HCT116 (cell line): ENCODE measurements at regions not wholly inside any gene's neighbourhood (a gene's known extent, or its start where the extent isn't known, plus 50 kb on each side); places are given as distances from the start of the nearest gene placed in this dataset.

Source experiments
- ATAC-seq: fragments of 200-7000 bp; cut with Tn5 transposase; 2 replicates; pipeline ENCODE4 v1.9.1; 2020; ENCODE audit warnings: mild to moderate bottlenecking, moderate library complexity
- BruUV-seq: library from RNA; stranded (reverse); fragments of 400-500 nt; replicated peaks from 2 replicates; lab custom pipeline; 2021; lab: Mats Ljungman, UMichigan
- CTCF ChIA-PET: fragments of 300-600 bp; sonication (Branson Sonifier 250); formaldehyde crosslinking; loops from one replicate; lab custom pipeline; 2021; ENCODE audit warnings: antibody characterized with exemption; lab: Charles Lee
- POLR2A ChIA-PET: fragments of 300-600, 350-600 bp; sonication (Branson Sonifier 250); formaldehyde crosslinking; loops from one replicate; lab custom pipeline; 2021; ENCODE audit warnings: antibody characterized with exemption; lab: Charles Lee
- RAD21 ChIA-PET, 2 experiments: fragments of 300-600 bp; sonication (Branson Sonifier 250); formaldehyde crosslinking; loops; one replicate each; lab custom pipeline; 2023; ENCODE audit warnings: low total read pairs in 2 of 2; ENCODE audit not compliant: uncharacterized antibody in 2 of 2, unreplicated experiment in 2 of 2, low non-redundant PET in 1 of 2; lab: Charles Lee
- DNase-seq: peaks from one replicate; pipeline ENCODE4 v3.0.0-alpha.2; 2010; ENCODE audit warnings: low read depth, low spot score
- H2AFZ ChIP-seq: fragments of 200-600 bp; shearing (Covaris generic), sonication (generic); 2 replicates; pipeline ENCODE4 v1.6.1; 2017; ENCODE audit warnings: low read depth, mixed run types, mixed read lengths, antibody characterized with exemption, low read length; ENCODE audit not compliant: poor library complexity, severe bottlenecking
- H3K27ac ChIP-seq: 2 replicates; pipeline ENCODE4 v1.5.1; 2012; ENCODE audit warnings: low read depth, low read length
- H3K27me3 ChIP-seq: fragments of 200-600 bp; sonication (generic); 2 replicates; pipeline ENCODE4 v1.6.1; 2016; ENCODE audit warnings: mixed run types, low read length, mixed read lengths; ENCODE audit not compliant: insufficient read depth
- H3K36me3 ChIP-seq, 2 experiments: fragments of 200-500 bp in 1 of 2; fragments of 200-600 bp in 1 of 2; sonication (Bioruptor generic) in 1 of 2; sonication (generic) in 1 of 2; 2 replicates each; pipeline versions ENCODE4 v1.5.1 to v1.6.1; 2014 to 2016; ENCODE audit warnings: low read length in 2 of 2, inconsistent platforms in 1 of 2, mixed read lengths in 1 of 2, mixed run types in 1 of 2; ENCODE audit not compliant: insufficient read depth in 2 of 2, control insufficient read depth in 1 of 2
- H3K4me1 ChIP-seq, 2 experiments: fragments of 200-600 bp in 1 of 2; sonication (generic) in 1 of 2; 2 replicates each; pipeline versions ENCODE4 v1.5.1 to v1.6.1; 2012 to 2017; ENCODE audit warnings: low read length in 2 of 2, inconsistent platforms in 1 of 2, mild to moderate bottlenecking in 1 of 2, mixed read lengths in 1 of 2, mixed run types in 1 of 2, moderate library complexity in 1 of 2; ENCODE audit not compliant: insufficient read depth in 2 of 2, control insufficient read depth in 1 of 2
- H3K4me2 ChIP-seq: fragments of 200-600 bp; sonication (generic); 2 replicates; pipeline ENCODE4 v1.6.1; 2017; ENCODE audit warnings: mixed run types, low read length, mixed read lengths
- H3K4me3 ChIP-seq, 2 experiments: fragments of 200-600 bp in 1 of 2; sonication (generic) in 1 of 2; replicated peaks in 1 of 2; 2 replicates each; pipeline ENCODE4 v1.5.1; 2011 to 2016; ENCODE audit warnings: low read length in 2 of 2, control low read depth in 1 of 2, low read depth in 1 of 2, mild to moderate bottlenecking in 1 of 2, mixed read lengths in 1 of 2, mixed run types in 1 of 2
- H3K79me2 ChIP-seq: fragments of 200-600 bp; sonication (generic); 2 replicates; pipeline ENCODE4 v1.6.1; 2017; ENCODE audit warnings: mild to moderate bottlenecking, mixed run types, low read length, moderate library complexity, mixed read lengths; ENCODE audit not compliant: insufficient read depth
- H3K9ac ChIP-seq: fragments of 200-600 bp; sonication (generic); 2 replicates; pipeline ENCODE4 v1.6.1; 2016; ENCODE audit warnings: low read length, mixed read lengths
- H3K9me2 ChIP-seq: fragments of 200-600 bp; sonication (generic), shearing (Covaris generic); 2 replicates; pipeline ENCODE4 v1.6.1; 2017; ENCODE audit warnings: mixed run types, mild to moderate bottlenecking, moderate library complexity; ENCODE audit not compliant: insufficient read depth
- H3K9me3 ChIP-seq, 2 experiments: fragments of 200-500 bp in 1 of 2; fragments of 200-600 bp in 1 of 2; sonication (Bioruptor generic) in 1 of 2; sonication (generic) in 1 of 2; 2 replicates each; pipeline ENCODE4 v1.6.1; 2014 to 2017; ENCODE audit warnings: low read length in 2 of 2, mixed read lengths in 2 of 2, inconsistent platforms in 1 of 2, low read depth in 1 of 2, mild to moderate bottlenecking in 1 of 2, mixed run types in 1 of 2, moderate library complexity in 1 of 2; ENCODE audit not compliant: control insufficient read depth in 1 of 2, insufficient read depth in 1 of 2
- H4K20me1 ChIP-seq: fragments of 200-600 bp; sonication (generic), shearing (Covaris generic); 2 replicates; pipeline ENCODE4 v1.6.1; 2017; ENCODE audit warnings: mixed run types, mild to moderate bottlenecking, moderate library complexity; ENCODE audit not compliant: insufficient read depth
- CBX3 ChIP-seq: IDR thresholded peaks from 2 replicates; pipeline ENCODE4 v1.6.1; 2012; ENCODE audit warnings: low read depth
- EGR1 ChIP-seq: IDR thresholded peaks from 2 replicates; pipeline ENCODE4 v1.6.1; 2012; ENCODE audit warnings: low read depth
- ELF1 ChIP-seq: IDR thresholded peaks from 2 replicates; pipeline ENCODE4 v1.6.1; 2012; ENCODE audit warnings: low read depth, borderline replicate concordance
- EZH2 ChIP-seq: fragments of 200-600 bp; sonication (generic); IDR thresholded peaks from 2 replicates; pipeline ENCODE4 v1.6.1; 2017; ENCODE audit warnings: antibody characterized with exemption, mixed run types
- FOSL1 ChIP-seq: IDR thresholded peaks from 2 replicates; pipeline ENCODE4 v1.6.1; 2012; ENCODE audit warnings: low read depth
- POLR2A ChIP-seq: IDR thresholded peaks from 2 replicates; pipeline ENCODE4 v1.7.0; 2011; ENCODE audit warnings: borderline replicate concordance; ENCODE audit not compliant: insufficient read depth, insufficient read length; ENCODE audit errors: extremely low read depth
- POLR2AphosphoS5 ChIP-seq: IDR thresholded peaks from 2 replicates; pipeline ENCODE4 v1.6.1; 2011; ENCODE audit warnings: mild to moderate bottlenecking, low read depth, low read length, moderate library complexity
- RAD21 ChIP-seq: IDR thresholded peaks from 2 replicates; pipeline ENCODE4 v1.6.1; 2012; ENCODE audit warnings: low read depth, mild to moderate bottlenecking
- SP1 ChIP-seq: IDR thresholded peaks from 2 replicates; pipeline ENCODE4 v1.6.1; 2012; ENCODE audit warnings: low read depth
- TCF7L2 ChIP-seq: IDR thresholded peaks from 2 replicates; pipeline ENCODE4 v1.7.0; 2011; ENCODE audit warnings: borderline replicate concordance, inconsistent platforms; ENCODE audit not compliant: insufficient read depth, insufficient read length; ENCODE audit errors: extremely low read depth
- YY1 ChIP-seq: IDR thresholded peaks from 2 replicates; pipeline ENCODE4 v1.6.1; 2011; ENCODE audit warnings: low read length, low read depth, moderate library complexity, mild to moderate bottlenecking; ENCODE audit not compliant: insufficient replicate concordance; ENCODE audit errors: extremely low read depth
- ZNF274 ChIP-seq: fragments of 200-500 bp; sonication (Bioruptor generic); IDR thresholded peaks from 2 replicates; pipeline ENCODE4 v1.6.1; 2014; ENCODE audit warnings: mild to moderate bottlenecking, low read depth, low read length, inconsistent platforms
- intact Hi-C: fragments of 100-400 bp; cut with micrococcal nuclease; formaldehyde crosslinking; loops from 2 replicates; pipeline ENCODE4 v1.10.0; 2022
- TF ChIP-seq, protein P1 (sequence below): IDR thresholded peaks from 2 replicates; pipeline ENCODE4 v1.6.1; 2012; ENCODE audit warnings: low read depth
- TF ChIP-seq, protein P2 (sequence below): IDR thresholded peaks from 2 replicates; pipeline ENCODE4 v1.6.1; 2011; ENCODE audit warnings: mild to moderate bottlenecking, low read length, moderate library complexity; ENCODE audit not compliant: insufficient replicate concordance; ENCODE audit errors: extremely low read depth
- TF ChIP-seq, protein P3 (sequence below): IDR thresholded peaks from 2 replicates; pipeline ENCODE4 v1.6.1; 2012

DNA sequence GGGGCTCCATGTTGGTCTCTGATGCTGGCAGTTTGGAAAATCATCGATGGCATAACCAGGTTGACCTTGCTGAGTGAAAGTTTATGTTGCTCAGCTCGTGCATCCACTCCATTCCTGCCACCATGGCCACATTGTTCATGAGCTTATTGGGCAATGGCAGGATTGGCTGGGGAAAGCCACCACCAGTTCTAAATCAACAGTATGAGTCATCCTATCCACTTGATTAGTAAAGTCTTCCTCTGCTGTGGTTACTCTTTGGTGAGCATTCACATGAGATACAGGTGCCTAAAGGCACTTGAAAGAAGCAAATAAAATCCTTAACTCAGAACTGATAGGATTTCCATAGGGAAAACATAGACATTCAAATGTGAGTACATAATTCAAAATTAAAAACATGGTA, 131.8 kb upstream of the FBN2 start:
- ChIA-PET POLR2A (no interaction called here), RAD21 (no interaction called here), CTCF (no interaction called here)
- no peak overlapping the region for H2AFZ ChIP-seq
- intact Hi-C loops = no loop called here
- TF ChIP-seq TCF7L2 (no peak), FOSL1 (no peak)
- H3K9me3 ChIP-seq = no peaks in the 10 kb centered on the region
- ATAC-seq = no peak
- H3K27ac ChIP-seq = no peak overlapping the region
- no peaks in the 10 kb centered on the region for H4K20me1 ChIP-seq
- H3K4me1 ChIP-seq = no peaks in the 10 kb centered on the region
- no peaks in the 10 kb centered on the region for H3K27me3 ChIP-seq
- DNase-seq = no peak
- no peaks in the 10 kb centered on the region for H3K79me2 ChIP-seq
- H3K9me2 ChIP-seq = no peaks in the 10 kb centered on the region
- H3K4me2 ChIP-seq = no peak overlapping the region
- H3K36me3 ChIP-seq = no peaks in the 10 kb centered on the region
- H3K9ac ChIP-seq = no peak overlapping the region
- no TSS peak for BruUV-seq
- H3K4me3 ChIP-seq = no peak overlapping the region

DNA sequence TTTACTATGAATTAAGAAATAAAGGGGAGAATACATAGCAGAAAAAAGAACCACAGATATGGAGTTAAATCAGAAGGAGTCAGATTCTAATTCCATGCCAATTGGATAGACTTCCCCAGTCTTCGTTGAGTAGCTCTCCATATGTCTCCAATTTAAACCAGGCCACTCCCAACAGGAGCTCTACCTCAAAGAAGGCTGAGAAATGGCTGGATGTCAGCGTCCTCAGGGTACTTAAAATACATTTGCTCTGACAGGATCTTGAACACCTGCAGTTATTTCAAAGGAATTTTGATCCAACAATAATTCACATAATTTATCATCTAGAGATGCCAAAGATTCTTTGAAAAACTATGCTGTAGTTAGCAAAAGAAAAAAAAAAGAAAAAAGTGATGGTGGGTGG, 133.9 kb upstream of the FBN2 start:
- Histone ChIP-seq H2AFZ (no peak overlapping the region), H3K9ac (no peak overlapping the region), H3K4me3 (no peak overlapping the region), H3K36me3 (no peaks in the 10 kb centered on the region)
- BruUV-seq = no TSS peak
- RAD21 ChIA-PET = no interaction called here
- POLR2A ChIA-PET = no interaction called here
- CTCF ChIA-PET = no interaction called here
- TF ChIP-seq POLR2A (no peak), ZNF274 (no peak), SP1 (no peak), CBX3 (no peak), EZH2 (no peak), POLR2AphosphoS5 (no peak), ELF1 (no peak), YY1 (no peak), RAD21 (no peak), EGR1 (no peak)
- TF ChIP-seq, protein P1, sequence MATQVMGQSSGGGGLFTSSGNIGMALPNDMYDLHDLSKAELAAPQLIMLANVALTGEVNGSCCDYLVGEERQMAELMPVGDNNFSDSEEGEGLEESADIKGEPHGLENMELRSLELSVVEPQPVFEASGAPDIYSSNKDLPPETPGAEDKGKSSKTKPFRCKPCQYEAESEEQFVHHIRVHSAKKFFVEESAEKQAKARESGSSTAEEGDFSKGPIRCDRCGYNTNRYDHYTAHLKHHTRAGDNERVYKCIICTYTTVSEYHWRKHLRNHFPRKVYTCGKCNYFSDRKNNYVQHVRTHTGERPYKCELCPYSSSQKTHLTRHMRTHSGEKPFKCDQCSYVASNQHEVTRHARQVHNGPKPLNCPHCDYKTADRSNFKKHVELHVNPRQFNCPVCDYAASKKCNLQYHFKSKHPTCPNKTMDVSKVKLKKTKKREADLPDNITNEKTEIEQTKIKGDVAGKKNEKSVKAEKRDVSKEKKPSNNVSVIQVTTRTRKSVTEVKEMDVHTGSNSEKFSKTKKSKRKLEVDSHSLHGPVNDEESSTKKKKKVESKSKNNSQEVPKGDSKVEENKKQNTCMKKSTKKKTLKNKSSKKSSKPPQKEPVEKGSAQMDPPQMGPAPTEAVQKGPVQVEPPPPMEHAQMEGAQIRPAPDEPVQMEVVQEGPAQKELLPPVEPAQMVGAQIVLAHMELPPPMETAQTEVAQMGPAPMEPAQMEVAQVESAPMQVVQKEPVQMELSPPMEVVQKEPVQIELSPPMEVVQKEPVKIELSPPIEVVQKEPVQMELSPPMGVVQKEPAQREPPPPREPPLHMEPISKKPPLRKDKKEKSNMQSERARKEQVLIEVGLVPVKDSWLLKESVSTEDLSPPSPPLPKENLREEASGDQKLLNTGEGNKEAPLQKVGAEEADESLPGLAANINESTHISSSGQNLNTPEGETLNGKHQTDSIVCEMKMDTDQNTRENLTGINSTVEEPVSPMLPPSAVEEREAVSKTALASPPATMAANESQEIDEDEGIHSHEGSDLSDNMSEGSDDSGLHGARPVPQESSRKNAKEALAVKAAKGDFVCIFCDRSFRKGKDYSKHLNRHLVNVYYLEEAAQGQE = no peak
- TF ChIP-seq, protein P2, sequence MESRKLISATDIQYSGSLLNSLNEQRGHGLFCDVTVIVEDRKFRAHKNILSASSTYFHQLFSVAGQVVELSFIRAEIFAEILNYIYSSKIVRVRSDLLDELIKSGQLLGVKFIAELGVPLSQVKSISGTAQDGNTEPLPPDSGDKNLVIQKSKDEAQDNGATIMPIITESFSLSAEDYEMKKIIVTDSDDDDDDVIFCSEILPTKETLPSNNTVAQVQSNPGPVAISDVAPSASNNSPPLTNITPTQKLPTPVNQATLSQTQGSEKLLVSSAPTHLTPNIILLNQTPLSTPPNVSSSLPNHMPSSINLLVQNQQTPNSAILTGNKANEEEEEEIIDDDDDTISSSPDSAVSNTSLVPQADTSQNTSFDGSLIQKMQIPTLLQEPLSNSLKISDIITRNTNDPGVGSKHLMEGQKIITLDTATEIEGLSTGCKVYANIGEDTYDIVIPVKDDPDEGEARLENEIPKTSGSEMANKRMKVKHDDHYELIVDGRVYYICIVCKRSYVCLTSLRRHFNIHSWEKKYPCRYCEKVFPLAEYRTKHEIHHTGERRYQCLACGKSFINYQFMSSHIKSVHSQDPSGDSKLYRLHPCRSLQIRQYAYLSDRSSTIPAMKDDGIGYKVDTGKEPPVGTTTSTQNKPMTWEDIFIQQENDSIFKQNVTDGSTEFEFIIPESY = no peak
- TF ChIP-seq, protein P3, sequence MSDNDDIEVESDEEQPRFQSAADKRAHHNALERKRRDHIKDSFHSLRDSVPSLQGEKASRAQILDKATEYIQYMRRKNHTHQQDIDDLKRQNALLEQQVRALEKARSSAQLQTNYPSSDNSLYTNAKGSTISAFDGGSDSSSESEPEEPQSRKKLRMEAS = no peak
- TF ChIP-seq, all 23 proteins: peak for 0
- no peaks in the 10 kb centered on the region for H3K9me3 ChIP-seq
- no peaks in the 10 kb centered on the region for H4K20me1 ChIP-seq
- H3K27me3 ChIP-seq = no peaks in the 10 kb centered on the region
- ATAC-seq = no peak
- no peak overlapping the region for H3K27ac ChIP-seq
- H3K4me1 ChIP-seq = no peaks in the 10 kb centered on the region
- H3K79me2 ChIP-seq = no peaks in the 10 kb centered on the region
- no peaks in the 10 kb centered on the region for H3K9me2 ChIP-seq
- H3K4me2 ChIP-seq = no peak overlapping the region
- no peak for DNase-seq
- intact Hi-C loops = no loop called here
